Heart left ventricle (tissue), 13 donors: ENCODE measurements at regions not wholly inside any gene's neighbourhood (a gene's known extent, or its start where the extent isn't known, plus 50 kb on each side); places are given as distances from the start of the nearest gene placed in this dataset.

Experiments
- POLR2A ChIP-seq, 2 donors: fragments of 450-650 bp; IDR thresholded peaks; one replicate each; pipeline ENCODE4 v1.6.1; 2017; ENCODE audit warnings: antibody characterized with exemption in 2 of 2, mild to moderate bottlenecking in 2 of 2, moderate library complexity in 2 of 2
- TF ChIP-seq, protein P1 (sequence below), 12 donors: fragments of 200-600 bp; sonication (generic) in 4 of 12; IDR thresholded peaks; one replicate each; pipeline versions ENCODE4 v1.5.0 to v1.8.0; 2018 to 2022; ENCODE audit warnings: antibody characterized with exemption in 12 of 12, mild to moderate bottlenecking in 5 of 12
- donor health status: ischemic (EF 13 %, LVEDD 7.1; RV severe dilation, severe dysfunction).
- donor health status: DM: no; HTN: yes; CAD: no.
- donor health status: DM: no; HTN: no; CAD: no.
- donor health status: ischemic (EF 25% LVEDD 6.9; RV normal size, moderate dysfunction).
- donor health status: ischemic (EF 25% LVEDD 5.7; RV mildly dilated, moderate dysfunction).
- donor health status: ischemic (EF 35%, LVEDD 5.7; RV mildly dilated, moderate dysfunction).
- donor health status: nonischemic (EF 11% LVEDD 7.7; RV severe dilation, severe dysfunction).
- donor health status: DM: yes; HTN: yes; CAD: no.
- donor health status: PGD.
- donor health status: ischemic (EF 29% LVEDD 5.4; RV normal size, mild dysfunction).
- donor health status: nonischemic (EF 23%, LVEDD 6.1; RV moderate dilation, normal function).

DNA sequence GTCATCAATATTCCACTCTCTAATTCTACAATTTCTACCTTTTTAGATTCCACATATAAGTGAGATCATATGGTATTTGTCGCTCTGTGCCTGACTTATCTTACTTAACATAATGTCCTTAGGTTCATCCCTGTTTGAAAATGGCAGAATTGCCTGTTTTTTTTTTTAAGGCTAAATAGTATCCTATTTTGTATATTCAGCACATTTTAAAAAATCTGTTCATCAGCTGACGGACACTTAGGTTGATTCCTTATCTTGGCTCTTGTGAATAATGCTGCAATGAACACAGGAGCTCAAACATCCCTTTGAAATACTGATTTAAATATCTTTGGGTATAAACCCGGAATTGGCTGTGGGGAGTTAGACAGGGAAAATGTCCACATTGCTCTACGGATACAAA lies 326.7 kb upstream of the THBS1 start:
- no peak for TF ChIP-seq POLR2A (IDR thresholded peaks at IDR 0.05)
- TF ChIP-seq, protein P1, sequence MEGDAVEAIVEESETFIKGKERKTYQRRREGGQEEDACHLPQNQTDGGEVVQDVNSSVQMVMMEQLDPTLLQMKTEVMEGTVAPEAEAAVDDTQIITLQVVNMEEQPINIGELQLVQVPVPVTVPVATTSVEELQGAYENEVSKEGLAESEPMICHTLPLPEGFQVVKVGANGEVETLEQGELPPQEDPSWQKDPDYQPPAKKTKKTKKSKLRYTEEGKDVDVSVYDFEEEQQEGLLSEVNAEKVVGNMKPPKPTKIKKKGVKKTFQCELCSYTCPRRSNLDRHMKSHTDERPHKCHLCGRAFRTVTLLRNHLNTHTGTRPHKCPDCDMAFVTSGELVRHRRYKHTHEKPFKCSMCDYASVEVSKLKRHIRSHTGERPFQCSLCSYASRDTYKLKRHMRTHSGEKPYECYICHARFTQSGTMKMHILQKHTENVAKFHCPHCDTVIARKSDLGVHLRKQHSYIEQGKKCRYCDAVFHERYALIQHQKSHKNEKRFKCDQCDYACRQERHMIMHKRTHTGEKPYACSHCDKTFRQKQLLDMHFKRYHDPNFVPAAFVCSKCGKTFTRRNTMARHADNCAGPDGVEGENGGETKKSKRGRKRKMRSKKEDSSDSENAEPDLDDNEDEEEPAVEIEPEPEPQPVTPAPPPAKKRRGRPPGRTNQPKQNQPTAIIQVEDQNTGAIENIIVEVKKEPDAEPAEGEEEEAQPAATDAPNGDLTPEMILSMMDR (IDR thresholded peaks at IDR 0.05) = no peak
